Medulla oblongata (tissue), 1 donor: ENCODE measurements at regions not wholly inside any gene's neighbourhood (a gene's known extent, or its start where the extent isn't known, plus 50 kb on each side); places are given as distances from the start of the nearest gene placed in this dataset.

ENCODE experiments used
- DNase-seq: peaks from one replicate; pipeline ENCODE4 v3.0.0-alpha.2; 2015; ENCODE audit errors: extremely low spot score

DNA sequence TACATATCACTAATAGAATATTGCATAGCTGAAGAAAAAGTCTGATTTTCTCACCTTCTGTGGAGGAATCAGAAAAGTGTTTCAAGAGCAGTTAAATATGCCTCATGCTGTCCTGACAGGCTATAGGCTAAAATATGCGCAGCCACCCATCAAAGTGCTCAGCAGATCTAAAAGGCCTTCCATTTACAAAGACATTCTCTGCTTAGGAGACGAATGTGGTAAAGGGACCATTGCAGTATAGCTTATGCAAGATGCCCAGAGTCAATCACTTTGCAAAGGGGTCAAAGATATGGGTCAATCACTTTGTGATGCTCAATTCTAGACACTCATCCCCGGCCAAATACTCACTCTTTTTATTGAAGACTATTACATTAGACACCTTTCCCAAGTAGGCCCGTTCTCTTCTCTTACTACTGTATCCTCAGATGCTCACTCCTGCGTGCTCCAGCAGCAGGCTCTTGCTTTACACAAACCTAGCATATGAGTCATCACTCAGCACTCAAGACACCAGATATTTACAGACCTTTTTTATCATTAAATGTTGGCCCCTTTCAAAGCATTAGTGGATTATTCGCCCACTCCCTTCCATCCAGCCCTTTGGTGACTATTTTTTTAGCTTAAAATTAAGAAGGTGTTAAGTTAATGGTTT, 568.2 kb upstream of the CDH18 start:
- DNase-seq, result no peak

DNA sequence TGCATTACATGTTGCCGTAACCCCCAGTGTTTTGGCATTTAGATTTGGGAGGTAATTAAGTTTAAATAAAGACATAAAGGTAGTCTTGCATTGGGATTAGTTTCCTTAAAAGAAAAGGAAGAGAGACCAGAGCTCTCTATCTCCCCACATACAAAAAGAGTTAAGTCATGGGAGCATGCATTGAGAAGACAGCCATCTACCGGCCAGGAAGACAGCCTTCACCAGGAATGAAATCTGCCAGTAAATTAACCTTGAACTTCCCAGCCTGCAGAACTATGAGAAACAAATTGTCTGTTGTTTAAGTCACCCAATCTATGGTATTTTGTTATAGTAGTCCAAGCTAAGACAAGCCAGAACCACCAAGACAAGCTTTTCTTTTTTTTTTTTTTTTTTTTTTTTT, 567.0 kb upstream of the CDH18 start:
- DNase-seq, result no peak

DNA sequence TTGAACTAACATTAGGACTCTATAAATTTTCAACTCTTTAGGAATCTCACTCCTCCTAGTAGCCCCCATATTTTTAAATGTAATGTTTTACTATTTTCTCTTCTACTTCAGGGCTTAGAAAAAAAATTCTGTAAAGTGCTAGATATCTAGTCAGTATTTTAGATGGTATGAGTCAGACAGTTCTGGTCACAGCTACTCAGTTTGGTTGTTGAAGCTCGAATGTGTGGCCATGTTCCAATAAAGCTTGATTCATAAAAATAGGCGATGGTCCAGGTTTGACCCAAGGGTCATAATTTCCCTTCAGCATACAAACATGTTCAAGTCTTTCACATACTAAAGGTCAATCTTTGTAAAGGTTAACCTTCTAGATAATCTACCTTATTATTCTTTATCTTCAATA, 566.0 kb upstream of the CDH18 start:
- DNase-seq, result no peak

DNA sequence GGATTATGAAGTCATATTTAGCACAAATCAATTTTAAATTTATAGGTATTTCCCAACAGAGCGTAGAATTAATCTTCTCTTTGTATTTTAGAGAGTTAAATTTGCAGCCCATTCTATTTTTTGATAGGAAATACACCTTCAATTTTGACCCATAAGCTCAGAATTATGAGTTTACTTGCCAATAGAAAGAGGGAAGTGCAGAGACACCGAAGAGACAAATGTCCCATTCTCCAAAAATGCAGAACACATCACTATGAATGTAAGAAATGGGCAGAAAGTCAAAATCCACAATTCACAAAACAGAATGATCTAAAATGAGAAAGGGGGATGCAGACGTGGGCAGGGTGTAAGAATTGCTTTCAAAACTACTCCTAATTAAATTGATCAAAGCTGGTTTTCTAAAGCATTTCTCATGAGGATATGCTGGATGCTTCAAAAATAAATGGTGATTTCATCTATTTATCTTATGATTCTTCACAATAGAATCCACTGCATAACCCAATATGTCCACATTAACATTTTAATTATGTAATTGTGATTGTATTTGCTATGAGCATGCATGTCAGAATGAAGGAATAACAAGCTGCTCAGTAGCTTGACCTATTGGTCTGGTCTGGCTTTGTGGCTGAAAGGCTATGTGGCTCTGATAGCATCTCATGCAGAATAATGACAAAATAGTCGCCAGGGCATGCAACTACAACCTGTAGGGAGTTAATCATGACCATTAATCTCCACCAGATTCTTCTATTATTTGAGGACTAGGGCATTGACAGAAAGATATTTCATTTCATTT, 550.1 kb upstream of the CDH18 start:
- no peak for DNase-seq

DNA sequence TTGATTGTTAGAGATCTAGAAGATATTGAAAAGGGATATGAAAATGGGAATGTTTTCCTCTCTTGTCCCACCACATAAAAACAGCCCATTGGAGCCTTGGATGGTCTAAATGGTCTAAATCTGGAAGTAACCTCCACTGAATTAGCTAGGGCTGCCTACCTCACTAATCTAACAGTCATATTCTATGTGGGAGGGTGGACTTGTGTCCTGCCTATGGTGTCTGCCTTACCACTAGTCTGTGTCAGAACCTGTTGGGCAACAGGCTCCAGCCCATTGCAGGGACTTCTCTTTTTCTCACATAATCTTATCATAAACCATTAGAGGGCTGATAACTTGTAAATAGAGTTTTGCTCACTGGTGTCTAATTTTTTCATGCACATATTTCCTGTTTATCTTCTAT, 548.8 kb upstream of the CDH18 start:
- no peak for DNase-seq

DNA sequence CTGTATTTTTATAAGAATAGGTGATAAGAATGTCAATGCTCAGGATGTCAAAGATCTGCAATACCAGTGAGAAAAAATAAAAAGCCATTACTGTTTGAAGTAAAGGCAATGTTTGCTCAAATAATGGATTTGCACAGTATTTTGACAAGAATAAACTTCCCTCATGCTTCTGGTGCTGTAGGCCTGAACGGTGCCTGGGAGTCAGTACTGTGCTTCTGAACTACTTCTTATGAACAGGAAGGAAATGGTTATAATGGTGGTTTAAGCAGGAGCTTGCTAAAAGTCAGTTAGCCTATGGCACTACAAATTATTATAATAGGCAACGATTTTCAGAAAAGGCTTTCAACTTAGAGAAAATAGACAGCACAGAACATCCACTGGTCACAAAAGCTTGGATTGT, 548.3 kb upstream of the CDH18 start:
- DNase-seq, result no peak

DNA sequence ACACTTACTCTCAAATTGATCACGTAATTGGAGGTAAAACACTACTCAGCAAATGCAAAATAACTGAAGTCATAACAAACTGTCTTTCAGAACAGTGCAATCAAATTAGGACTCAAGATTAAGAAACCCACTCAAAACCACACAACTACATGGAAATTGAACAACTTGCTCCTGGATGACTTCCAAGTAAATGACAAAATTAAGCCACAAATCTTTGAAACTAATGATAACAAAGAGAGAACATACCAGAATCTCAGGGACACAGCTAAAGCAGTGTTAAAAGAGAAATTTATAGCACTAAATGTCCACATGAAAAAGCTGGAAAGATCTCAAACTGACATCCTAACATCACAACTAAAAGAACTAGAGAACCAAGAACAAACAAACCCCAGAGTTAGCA, 540.5 kb upstream of the CDH18 start:
- no peak for DNase-seq

DNA sequence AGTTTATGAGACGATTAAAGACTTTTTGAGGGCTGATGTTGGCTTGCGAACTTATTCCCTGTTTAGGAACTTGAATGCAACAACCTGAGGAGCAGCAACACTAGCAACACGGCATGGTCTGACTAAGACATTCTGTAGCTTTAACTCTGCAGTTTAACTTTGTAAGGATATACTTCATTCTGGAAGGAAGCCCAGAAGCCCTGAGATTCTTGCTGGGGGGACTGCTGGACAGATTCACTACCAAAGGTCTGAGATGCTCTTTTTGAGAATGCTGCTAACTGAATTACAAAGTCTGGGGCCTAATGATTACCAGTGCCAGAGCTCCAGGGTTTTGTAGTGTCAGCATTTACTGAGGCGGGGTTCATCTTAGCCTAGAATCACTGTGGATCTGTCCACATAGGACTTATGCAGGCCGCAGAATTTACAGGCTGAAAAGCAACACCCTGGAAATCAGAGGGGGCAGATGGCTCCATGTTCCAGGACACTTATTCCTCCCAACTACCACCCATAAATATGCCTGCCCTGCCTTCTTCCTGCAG, 537.1 kb upstream of the CDH18 start:
- no peak for DNase-seq

DNA sequence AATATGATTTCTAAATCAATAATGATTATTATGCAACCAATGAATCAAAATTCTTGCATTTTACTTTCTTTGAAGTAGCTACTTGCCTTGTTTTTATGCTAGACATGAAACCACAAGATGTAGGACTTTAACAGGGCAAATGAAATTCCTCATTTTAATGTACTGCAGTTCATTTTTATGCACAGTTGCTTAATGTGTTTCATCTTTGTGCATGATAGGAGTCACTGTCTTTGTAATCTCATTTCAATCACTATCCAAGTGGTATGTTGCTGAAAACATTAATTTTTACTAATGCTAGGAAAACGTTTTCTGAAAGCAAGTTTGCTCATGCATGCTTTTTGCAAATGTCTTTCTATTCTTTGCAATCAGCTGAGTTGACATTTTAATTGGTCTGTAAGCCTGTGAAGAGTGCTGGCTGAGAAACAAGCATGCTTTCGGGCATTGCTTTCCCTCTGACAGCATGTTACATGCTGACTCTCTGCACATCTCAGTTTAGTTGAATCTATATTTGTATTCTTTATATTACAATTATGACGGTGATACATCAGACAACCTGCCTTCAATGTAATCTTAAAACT, 535.0 kb upstream of the CDH18 start:
- DNase-seq, result no peak

DNA sequence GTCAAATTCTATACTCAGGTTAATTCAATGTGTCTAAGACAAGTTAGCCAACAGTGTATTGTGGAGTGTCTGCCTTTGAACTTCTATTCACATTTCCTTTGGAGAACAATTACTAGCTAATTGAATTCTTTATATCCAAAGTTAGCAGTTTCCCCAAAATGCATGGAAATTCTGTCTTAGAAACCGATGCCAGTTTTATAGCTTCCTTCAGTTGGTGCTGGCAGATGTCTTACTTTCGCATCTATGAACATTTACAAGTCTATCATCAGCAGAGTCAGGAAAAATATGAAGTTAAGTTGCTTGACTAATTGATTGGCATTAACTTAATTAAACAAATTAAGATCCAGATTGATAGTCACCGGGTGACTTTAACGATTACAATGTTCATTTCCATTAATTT, 527.6 kb upstream of the CDH18 start:
- no peak for DNase-seq

DNA sequence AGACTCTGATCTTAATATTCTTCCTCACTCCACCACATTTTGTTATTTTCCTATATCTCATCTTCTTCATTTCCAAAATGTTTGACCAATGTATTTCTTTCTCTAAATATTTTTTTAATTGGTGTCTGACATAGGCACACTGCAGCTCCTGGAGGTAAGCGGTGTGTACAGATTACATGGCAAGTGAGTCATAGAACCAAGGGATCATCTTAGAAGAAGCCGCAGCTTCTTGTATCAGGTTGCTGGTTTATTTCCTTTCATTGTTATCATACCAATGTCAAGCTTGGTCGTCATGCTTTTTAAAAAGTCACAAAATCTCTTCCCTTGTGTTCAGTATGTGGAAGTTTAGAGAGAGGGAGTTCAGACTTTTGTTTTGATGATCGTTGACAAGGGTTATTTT, 526.1 kb upstream of the CDH18 start:
- no peak for DNase-seq

DNA sequence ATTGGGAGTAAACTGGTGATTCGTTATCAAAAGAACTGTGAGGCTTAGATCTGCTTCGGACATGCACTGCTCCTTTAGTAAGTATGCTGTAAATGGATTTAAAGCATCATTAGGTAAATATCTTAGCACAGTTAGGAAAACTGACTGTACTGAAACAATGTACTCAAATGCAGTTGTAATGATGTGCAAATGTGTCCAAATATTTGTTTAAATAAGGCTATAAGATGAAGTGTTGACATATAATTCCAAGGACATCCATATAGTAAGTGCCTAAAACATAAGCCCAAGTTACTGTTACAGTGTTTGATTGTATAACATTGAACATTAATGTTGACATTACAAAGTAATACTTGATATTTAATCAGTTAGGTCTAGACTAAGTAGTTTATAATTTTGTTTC, 512.5 kb upstream of the CDH18 start:
- no peak for DNase-seq

DNA sequence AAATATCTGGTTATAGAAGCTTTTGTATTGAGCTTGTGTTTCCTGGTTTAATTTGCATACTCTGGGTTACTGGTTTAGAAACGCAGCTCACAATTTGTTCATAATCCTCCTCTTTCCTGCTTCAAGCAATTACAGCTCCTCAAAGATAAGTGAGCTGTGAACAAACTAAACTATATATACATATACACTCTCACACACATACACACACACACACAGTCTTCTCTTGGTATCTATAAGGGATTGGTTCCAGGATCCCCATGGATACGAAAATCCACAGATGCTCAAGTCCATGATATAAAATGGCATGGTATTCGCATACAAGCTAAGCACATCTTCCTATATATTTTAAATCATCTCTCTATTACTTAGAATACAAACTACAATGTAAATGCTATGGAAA, 510.9 kb upstream of the CDH18 start:
- DNase-seq, result no peak

DNA sequence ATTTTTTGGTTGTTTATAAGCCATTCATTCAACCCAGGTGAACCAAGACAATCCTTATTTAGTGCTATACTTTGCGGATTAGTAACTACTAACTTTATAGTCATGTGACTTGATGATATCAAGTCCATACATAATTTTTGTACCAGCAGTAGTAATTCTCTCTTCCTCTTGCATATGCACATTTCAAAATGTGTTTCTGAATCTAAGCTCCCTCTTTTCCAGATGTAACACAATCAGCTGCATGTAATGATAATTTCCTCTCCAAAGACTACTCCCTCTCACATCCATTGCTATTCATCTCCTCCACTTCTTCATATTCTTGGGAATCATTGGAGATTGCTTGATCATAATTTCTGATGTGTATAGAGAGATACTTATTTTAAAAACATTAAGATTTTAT, 510.1 kb upstream of the CDH18 start:
- no peak for DNase-seq

DNA sequence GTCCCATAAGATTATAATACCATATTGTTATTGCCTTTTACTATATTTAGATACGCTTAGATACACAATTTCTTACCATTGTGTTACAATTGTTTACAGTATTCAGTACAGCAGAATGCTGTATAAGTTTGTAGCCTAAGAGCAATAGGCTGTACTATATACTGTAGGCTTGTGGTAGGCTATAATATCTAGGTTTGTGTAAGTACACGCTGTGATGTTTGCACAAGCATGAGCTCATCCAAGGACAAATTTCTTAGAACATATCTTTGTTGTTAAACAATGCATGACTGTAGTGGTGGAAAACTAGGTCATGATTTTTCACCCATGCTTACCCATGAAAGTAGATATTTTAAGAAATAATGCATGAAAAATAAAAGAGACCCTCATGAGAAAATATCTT, 509.4 kb upstream of the CDH18 start:
- no peak for DNase-seq

DNA sequence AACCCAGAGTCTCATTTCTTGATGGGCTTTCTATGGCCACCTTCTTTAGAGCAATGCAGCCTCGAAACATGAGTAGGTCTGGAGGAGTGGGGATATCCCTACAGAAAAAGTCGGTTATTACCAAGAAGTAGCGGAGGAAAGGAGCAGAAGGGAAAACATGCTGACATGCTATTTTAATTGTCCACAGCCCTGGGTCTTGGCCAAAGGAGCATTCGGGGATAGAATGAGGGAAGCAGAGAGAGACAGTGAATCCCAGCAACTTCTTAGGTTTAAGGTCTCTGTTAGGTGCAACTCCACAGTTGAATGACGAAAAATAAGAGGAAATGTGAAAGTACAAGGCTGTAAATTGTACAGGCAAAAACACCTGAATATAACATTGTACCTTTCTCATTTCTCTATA, 506.7 kb upstream of the CDH18 start:
- no peak for DNase-seq

DNA sequence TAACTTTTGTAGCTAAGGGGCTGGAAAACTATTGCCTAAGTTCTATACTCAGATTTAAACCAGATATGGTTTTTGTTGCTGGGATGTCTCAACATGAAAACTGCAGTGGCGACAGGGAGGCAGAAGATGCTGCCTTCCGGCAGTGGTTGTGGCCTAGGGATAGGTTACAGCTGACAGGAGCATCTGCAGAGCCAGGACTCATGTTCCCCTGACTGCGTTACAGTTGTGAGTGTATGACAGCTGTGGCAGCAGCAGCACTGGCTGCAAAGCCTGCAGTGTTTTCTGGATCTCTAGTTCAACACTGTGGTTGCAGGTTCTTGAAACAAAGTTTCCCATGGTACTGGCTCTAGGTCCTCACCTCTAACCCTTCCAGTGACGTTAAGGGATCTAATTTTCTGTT, 498.8 kb upstream of the CDH18 start:
- no peak for DNase-seq

DNA sequence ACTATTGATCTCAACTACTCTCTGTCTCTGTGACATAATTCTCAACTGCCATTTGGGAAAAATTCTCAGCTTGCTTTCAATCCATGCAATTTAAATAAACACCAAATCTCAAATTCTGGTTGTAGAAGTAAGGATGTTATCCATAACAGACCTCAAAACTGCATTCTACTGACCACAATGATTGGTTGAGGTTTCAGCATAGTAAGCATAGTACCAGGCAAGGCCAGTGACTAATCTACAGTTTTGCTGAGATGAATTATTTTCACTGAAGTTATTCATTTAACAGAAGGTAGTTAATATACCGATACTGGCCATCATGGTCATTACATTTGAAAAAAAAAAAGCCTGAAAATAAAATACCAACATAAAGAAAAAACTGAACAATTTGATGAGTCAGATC, 488.0 kb upstream of the CDH18 start:
- DNase-seq, result no peak

DNA sequence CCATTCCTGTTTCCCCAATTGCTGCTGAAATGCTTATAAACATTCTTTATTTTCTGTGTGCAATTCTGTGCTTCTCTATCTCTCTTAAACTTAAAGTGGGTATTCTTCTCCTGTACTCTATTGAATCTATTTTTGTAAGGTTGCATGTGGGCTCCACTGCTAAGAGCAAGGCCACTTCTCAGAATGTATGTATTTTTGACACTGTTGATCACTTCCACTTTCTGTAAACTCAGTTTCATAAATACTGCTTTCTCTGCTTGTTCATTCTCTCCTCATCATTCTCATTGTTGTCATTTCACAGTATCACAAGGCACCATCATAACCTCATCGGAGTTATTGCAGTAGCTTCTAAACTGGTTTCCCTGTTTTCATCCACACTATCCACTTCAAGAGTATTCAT, 483.0 kb upstream of the CDH18 start:
- DNase-seq, result no peak

DNA sequence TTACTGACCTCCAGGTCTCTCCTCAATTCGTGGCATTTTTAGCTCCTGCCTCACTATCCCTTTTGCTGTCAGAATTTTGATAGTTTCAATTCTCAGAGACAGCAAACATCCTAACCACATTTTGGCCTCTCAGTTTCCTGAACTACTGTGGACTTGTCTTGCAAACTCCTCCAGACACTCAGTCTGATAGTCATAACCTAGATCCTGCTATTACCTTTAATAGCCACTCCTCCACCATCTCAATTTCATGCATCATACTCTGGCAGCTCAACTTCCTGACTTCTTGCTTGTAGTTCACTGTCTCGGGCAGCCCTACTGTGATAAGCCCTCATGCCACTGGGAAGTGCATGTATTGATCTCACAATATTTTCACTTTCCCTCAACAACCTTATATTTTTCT, 481.8 kb upstream of the CDH18 start:
- DNase-seq, result no peak

DNA sequence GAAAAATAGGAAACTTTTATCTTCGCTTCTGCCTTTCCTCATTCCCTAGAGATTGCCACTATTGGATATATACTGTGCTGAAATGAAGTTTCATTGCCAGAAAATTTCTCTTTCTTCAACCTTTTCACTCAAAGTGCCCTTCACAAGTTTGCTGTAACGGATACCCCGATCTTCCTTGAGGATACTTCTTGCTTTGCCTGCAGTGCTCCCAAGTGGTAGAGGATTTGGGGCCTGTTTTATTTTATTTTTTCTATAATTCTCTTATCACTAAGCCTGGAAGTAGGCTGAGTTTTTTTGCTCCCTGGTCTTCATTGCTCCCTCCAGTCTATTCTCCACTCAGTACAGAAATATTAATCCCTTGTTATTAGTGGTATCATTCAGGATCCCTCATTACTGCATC, 481.4 kb upstream of the CDH18 start:
- no peak for DNase-seq

DNA sequence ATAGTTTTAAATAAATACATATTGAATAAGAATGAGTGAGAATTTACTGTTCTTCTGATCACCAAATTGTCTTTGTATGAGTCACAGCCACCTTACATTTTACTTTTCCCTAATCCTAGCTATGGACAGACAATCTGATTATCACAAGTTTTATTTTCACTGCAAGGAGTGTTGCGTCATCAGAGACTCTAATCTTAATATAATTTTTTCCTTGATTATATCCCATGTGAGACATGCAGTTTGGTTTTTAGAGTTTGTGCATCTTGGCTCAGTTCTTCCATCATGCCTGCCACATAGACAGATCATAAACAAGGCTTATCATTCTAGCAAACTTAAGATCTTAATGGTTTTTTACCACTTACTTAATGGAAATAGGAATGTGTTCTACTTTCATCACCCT, 478.5 kb upstream of the CDH18 start:
- DNase-seq, result no peak

DNA sequence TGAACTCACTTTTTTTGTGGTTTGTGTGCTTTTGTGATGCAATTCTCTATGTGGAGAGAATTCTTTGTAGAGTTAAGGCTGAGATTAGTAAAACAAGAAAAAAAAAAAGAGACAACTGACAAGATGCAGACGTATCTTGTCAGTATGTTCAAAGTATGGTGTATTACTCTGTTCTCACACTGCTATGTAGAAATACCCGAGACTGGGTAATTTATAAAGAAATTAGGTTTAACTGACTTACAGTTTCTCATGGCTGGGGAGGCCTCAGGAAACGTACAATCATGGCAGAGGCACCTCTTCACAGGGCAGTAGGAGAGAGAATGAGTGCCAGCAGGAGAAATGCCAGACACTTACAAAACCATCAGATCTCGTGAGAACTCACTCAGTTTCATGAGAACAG, 475.2 kb upstream of the CDH18 start:
- no peak for DNase-seq
